CD4-positive, alpha-beta T cell treated with Interleukin-10 for 1 hour (primary cell): ENCODE measurements at regions not wholly inside any gene's neighbourhood (a gene's known extent, or its start where the extent isn't known, plus 50 kb on each side); places are given as distances from the start of the nearest gene placed in this dataset.

Experiments used
- DNase-seq: peaks from one replicate; pipeline ENCODE4 v3.0.0-alpha.2; 2020

DNA sequence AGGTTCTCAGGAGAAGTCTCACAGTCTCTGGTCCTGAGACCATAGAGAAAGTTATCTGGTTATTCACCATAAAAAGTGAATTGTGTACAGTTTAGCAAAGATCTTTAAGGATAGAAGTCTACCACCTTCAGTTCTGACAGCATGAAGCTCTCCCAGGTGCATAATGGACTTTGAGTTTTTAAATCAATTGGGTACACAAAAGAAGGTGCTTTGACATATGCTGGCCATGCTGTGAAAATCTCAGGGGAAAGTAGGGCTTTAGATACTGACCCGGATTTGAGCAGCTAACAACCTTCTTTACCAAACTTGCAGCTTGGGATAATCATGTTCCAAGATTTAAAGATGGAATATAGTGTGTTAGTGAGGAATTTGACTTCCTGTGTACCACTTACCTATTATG is 264.2 kb downstream of the ZSWIM6 start:
- no peak for DNase-seq

DNA sequence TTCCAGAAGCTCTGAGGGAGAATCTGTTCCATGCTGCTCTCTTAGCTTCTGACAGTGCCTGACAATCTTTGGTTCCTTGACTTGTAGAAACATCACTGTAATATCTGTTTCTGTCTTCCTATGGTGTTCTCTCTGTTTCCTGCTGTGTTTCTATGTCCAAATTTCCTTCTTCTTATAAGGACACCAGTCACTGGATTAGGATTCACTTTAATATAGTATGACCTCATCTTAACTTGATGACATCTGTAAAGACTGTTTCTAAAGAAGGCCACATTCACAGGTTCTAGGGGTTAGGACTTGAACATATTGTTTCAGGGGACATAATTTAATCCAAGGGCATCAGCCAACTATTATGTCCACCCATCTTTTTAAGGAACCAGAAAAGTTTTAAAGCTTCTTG is 265.6 kb downstream of the ZSWIM6 start:
- no peak for DNase-seq

DNA sequence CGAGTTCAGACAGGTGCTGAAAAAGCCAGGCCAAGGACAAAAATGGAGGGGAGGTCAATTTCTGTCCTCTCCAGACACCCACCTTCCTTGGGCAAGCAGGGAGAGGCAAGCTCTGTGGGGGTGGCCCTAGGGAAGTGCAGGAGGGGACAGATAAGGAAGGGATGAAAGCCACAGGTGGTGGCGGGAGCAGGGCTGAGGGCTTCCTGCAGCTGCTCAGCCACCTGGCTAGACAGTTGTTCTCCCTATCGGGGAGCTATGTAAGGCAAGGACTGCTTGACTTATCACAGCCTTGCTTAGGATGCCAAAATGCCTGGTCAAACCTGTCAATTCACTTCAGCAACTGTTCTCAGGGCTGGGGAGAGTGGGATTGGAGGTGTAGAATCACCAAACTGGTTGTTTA is 266.1 kb downstream of the ZSWIM6 start:
- no peak for DNase-seq

DNA sequence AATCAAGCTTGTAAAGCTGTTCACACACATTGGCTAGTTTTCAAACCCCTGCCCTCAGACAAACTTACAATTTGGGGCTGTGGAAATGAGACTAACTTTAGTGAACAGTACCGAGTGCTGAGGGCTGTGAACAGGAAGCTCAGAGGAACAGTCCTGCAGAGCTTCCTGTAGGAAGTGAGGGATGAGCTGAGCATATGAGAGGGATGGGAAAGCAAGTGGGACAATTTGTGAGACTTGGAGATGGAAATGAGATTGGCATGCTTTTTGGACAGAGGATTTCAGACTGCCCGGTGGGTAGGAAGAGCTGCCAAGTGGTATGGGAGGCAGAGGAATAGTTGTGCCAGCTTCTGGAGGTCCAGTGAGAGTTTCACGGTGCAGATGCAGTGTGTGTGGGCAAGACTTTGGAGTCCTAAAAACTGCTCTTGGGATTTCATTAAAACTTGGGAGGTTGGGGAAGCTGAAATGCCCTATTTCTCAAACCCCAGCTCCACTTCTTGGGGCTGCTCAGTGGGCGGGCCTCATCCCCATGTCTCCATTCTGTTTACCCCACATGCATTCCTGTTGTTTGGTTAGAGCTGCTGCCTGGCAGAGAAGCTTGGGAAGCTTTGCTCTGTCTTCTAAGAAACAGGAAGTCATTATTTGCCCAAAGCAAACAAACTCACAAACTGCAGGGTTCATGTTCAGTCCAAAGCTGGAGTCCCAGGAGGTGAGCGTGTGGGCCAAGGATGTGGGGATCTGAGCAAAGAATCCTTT is 267.5 kb downstream of the ZSWIM6 start:
- no peak for DNase-seq

DNA sequence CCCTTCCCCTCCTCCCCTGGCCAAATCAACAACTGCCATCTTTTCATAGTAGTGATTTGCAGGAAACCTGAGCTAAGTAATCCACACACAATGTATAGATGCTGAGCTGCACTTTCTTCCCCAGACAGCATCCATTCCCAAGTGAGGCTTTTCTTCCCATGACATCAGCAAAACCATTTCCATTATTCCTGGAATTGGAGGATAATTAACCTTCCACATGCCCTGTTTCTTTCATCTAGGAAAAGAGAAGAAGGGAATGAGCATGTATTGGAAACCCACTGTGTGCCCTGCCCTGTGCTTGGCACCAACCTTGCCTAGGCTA is 268.0 kb downstream of the ZSWIM6 start:
- no peak for DNase-seq

DNA sequence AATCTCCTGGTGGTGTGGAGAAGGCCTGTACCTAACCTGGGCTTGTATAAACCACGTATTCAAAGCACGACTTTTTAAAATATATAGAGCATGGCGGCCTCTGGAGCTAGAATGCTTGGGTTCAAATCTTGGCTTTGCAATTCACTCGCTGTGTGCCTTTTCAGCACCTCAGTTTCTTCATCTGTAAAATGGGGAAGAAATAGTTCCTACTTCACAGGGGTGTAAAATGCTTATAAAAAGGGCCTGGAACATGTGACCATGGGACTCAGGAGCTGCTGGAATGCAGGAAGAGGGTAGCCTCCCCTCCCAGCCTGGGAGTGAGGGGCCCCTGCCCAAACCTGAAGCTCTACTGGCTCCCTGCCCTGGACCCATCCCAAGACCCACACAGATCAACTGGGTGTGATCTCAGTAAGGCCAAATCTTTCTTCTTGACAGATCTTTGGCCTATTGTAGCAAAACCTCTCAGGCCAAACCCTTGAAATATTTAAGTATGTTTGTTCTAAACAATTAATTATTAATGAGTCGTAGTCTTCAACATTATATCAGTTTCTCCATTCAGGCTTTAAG is 269.0 kb downstream of the ZSWIM6 start:
- DNase-seq = no peak

DNA sequence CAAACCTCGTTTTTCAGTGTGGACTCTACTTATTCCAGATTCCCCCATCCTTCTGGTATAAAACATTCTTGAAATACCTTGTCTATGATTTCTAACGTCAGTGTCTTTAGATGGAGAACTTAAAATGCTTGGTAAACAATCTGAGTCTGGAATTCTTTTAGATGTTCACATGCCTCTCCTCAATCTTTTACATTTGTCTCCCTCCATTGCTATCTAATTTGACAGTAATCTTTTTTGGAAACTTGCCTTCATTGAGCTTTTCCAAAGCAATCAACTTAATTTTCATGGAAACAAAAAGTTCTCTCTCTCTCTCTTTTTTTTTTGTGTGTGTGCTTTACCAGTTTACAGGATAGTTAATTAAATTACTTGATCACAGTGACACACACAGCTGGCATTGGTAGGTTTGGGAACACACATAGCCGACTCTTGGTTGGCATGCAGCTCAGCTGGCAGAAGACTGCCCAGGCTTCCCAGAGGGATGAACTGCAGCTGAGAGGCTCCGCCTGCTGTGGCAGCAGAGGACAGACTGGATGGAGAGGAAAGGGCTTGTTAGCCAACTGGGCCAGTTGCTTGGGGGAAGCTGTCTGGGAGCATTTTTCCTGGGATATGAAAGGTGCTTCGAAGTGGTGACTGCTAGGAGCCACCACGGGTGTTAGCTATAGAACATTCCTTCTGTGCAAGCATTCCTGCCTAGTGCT is 271.3 kb downstream of the ZSWIM6 start:
- no peak for DNase-seq

DNA sequence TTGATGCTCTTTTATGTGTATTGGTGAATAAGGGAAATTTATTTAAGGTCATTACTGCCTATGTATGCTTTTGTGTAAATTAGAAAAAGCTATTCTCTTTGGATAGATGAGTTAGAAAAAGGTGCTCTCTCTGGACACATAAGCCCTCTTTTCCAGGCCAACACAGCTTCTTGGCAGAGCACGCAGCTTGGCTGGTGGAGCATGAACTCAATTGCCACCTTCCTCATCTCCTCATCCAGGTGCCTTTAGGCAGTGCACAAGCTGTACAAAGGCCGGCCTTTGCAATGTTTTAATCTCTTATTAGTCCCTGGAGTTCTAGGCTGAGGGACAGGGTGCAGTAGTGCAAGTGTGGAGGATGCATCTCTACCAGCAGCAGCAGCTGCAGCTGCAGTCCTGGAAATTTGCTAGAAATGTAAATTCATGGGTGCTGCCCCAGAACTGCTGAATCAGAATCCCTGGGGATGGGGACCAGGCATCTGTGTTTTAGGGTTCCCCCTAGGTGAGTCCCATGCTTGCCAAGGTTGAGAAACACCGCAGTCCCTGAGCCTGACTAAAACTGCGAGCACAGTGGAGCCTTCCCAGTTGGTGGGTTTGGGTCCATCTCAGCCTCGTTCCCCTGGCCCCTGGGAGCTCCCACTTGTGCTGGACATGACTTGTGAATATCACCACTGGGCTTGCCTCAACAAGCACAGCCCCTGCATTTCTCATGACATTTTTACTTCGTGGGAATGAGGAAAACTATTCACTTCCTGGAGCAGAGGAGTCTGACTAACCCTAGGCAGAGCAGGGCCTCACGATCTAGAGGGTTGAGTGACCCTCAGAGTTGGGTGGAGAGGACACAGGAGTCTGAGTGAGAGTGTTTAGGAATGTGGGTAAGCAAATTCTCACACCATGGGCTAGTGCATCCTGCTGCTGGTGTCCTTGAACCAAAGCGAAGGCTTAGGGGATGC is 272.3 kb downstream of the ZSWIM6 start:
- DNase-seq = no peak

DNA sequence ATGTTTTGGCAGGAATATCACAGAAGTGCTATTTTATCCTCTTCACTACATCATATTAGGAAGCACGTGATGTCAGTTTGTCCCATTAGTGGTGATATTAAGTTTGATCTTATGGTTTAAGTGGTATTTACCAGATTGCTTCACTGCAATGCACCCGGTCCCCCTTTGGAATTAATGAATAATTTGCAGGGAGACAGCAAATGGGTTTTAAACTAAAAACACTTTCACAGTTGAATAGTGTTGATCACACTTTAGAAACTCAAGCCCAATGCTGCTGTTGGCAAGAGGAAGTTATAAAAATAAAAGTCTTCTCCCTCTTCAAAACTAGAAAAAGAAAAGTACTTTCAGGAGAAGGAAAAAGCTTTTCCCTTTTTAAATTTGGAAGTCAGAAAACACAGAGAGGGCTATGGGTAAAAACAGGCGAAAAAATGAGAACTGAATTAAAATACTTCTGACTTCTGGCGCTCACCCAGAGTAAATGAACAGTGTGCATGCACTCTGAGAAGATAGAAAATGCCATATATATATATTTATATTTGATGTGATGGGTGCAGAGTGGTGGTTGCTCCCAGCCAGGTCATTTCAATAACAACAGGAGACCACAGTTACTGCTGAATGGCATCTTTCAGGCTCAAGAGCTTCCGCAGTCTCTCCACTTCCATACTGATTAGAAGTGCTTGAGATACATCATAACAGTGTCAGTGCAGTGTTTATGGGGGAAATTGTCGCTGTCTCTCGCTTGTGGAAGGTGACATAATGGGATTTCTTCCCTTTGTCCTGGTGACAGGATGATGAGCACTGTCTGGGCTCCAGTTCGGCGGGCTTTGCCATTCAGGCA is 278.0 kb downstream of the ZSWIM6 start:
- no peak for DNase-seq

DNA sequence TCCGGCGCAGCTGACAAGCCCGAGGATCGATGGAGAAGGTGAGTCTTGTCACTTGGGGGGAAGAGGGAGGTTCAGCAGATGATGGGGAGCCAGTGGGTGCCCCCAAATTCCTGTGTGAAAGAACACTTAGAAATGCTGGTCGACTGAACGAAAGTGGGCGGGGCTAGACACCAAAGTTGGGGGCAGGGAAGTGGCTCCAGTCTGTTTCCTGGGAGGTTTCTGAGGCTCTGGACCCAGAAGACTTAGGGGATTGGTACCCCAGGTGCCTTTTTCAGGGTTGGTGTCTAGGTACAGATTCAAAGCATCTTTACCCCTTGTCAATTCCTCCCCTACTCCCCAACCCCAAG is 278.6 kb downstream of the ZSWIM6 start:
- no peak for DNase-seq

DNA sequence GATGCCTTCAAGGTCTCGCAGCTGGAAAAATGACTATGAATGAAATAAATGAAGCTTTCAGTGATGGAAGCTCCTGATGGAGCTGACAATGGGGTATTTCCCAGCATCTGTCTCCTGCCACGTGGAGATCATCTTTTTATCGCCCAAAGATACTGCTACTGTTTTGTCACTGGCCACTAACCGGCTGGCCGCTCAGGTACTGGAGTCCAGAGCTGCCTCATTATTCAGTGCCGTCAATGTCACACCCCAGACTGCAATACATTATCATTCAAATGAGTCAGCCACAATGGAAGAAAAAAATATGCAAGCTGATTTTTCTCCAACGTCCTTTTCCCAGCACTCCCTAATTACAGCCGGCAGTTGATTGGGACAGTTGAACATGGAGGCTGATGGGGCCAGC is 280.4 kb downstream of the ZSWIM6 start:
- no peak for DNase-seq

DNA sequence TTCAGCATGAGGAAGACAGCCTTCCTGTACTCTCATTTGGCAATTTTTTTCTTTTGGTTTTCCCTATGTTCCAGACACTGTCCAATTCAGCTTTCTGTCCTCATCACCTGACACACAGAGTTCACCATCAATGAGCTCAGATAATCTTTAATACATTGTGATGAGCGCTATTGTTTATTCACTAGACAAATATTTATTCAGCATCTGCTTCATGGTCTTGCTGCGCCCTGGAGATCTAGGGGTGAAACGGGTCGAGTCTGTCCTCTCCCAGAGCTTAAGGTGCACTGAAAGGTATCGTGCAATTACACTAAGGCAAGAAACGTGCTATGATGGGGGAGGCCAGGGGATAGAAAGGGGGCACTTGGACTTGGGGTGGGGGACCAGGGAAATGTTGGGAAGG is 281.6 kb downstream of the ZSWIM6 start:
- DNase-seq = no peak

DNA sequence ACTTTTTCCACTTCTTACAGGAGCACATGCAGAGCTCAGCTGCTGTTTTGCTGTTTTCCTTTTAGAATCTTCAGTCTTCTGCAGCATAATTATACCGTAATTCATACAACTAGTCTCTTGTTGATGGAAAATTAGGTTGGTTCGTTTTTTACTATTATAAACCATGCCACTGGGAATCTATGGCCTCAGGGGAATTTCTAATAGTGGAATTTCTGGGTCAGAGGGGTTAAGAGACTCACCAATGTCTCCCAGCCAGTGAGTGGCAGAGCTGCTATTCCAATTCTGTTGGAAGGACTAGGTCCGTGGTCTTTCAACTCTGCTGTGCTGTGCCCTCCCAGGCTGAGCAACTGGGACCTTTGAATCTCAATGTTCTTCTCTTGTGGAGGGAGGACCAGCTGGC is 282.5 kb downstream of the ZSWIM6 start:
- DNase-seq = no peak

DNA sequence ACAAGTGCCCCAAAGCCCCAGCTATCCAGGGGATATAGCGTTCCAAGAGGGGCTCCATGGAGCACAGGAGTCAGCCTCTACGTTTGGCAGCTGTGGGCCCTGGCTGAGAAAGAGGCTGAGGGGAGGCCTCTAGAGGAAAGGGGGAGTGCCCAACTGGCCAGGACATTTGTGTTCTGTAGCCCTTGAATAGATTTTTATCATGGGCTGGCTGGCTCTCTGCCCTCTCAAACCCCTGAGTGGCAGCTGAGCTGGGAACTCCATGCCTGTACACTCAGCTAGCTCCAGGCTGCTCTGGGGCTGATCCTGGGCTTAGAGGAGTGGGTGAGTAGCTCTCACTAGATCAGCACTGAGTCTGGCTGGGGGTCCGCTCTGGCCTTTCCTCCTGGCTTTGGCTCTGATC is 285.0 kb downstream of the ZSWIM6 start:
- no peak for DNase-seq

DNA sequence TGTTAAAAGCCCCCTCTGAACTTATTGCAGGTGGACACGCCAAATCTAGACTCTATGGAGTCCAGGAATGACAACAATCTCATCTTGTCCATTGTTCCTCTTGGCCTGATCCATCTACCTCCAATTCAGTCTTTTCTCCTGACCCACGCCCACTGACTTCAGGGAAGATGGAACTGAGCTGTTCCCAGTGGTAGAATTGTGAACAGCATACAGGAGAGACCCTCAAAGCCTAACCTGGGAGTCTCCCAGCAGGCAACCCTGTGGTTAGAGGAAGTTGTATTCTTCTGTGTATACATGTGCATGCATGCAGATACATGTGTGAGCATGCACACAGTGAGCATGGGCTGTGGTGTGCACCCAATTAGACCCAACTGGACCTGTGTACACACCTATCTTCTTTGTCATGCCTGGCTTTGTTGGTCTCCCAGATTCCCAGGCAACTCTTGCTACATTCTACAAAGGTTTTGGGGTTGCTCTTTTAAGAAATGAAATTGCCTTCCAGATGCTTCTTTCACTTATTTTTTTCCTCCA is 286.0 kb downstream of the ZSWIM6 start:
- no peak for DNase-seq

DNA sequence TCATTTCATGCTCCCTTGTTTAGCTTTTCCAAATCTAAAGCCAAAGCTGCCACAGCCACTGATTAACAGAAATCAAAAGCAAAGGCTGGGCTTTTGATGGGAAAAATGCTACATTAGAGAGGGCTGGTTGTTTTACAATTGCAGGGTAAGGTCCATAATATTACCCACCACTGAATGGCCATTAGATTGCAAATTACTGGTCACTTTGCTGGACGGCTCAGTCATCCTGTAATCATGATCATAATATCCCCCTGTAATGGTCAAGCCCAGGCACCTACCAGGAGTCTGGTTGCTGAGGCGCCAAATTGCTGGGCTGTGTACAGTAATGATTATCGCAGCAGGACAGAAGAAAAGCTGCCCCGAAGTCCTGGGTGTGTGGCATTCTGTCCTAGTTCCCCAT is 286.5 kb downstream of the ZSWIM6 start:
- no peak for DNase-seq

DNA sequence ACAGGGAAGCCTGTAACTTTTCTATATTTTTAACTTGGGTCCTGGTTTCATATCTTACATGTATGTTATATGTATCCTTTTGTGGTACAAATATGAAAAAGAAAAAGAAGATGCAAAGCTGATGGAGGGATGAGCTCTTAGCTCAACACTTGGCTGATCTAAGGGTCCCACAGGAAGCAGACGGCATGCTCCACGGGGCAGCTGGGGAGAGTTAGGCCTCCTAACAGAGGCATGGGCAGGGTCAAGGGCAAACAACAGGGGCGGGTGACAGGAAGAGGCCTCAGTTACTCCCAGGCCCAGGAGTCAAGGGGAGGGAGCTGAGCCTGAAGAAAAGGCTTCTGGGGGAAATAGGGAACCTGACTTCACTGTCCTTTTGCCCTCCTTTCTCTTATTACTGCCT is 287.2 kb downstream of the ZSWIM6 start:
- DNase-seq = no peak

DNA sequence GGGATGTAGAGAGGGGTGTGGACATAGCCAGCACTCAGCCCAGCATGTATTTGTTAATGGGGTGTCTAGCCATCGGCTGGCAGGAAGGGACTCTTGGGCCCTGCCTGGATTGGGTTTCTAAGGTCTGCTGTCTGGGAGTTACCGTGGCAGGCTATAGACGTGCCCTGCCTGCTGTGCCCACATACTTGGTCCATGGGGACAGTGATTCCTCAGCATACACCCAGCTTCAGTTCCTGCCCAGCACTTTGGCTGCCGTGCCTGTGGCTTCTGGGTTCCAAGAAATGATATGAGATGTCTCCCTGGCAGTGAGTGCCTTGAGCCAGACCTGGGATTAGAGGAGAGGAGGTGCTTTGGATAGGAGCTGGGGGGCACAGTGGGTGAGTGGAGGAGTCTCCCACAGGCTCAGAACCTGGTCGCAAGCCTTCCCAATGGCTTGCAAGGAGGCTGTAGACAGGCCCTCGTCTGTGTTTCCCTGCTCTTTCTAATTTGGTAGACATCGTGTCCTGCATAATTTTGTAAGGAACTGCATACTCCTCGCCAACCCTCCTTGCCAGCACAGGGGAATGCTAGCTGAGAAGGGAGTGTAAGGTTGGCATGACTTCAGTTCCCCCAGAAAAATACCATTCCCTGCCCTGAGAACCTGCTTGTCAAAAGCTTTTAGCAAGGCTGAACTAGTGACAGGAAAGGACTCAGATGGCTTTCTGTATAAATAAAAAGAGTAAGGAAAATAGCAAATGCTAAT is 287.9 kb downstream of the ZSWIM6 start:
- no peak for DNase-seq

DNA sequence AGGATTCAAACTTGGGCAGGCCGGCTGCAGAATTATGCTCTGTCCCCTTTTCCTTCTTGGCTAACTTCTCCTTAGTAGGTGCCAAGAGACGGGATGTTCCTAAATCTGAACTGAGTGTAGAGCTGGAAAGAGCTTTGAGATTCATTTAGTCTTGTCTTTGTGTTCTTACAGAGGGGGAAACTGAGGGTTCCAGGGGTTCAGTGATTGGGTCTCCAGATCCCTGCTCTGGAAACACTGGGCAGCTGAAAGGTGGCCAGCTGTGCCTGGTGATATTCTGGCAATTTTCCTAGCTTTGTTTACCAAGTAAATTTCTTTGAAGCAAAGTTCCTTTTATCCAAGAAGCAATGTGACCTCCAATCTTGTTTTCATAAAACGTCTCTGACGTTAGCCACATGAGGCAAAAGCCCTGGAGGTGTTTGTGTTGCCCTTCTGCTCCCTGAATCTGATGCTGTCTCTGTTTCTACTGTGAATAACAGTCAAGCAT is 288.7 kb downstream of the ZSWIM6 start:
- DNase-seq = no peak

DNA sequence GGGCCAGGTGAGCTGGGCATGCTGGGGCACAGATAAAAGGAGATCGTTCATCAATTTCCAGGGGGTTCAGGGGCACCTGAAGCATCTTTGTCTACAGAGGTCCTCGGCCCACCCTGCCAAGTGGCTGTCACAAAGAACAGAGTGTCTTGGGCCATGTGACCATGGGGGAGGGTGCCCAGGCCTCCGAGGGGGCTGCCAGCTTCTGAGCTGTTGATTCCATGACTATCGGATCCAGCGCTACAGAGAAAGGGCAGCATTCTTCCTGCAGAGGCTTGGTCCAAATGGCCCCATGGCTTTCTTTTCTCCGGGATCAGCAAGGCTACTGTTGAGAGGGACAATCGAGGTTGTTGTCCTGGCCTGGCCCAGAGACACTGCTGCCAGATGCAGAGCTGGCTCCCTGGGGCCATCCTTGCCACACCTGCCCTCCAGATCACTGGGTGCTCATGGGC is 289.2 kb downstream of the ZSWIM6 start:
- no peak for DNase-seq

DNA sequence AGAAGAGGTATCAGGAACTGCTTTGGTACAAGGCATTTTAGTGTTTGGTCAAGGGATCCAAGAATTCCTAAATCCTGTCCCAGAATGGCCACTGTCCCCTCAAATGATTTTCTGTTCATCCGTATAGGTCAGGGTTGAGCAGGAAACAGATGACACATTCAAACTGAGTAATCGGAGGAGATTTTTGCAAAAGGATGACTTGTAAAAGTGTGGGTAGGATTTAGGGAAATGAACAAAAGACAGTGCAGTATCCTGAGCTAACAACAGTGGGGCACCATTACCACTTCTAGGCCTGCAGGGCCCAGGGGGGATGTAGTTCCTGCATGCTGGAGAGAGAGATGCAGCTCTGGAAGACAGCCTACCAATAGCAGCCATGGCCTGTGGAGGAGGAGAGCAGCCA is 290.1 kb downstream of the ZSWIM6 start:
- no peak for DNase-seq
